Body of pancreas (tissue), 4 donors: ENCODE measurements at regions not wholly inside any gene's neighbourhood (a gene's known extent, or its start where the extent isn't known, plus 50 kb on each side); places are given as distances from the start of the nearest gene placed in this dataset.

Experiments used
- CTCF ChIP-seq, 7 experiments: fragments of 450-650 bp in 4 of 7; fragments of 200-600 bp in 3 of 7; sonication (generic) in 3 of 7; IDR thresholded peaks; one replicate each; pipeline ENCODE4 v1.5.1; 2016 to 2019; ENCODE audit warnings: antibody characterized with exemption in 7 of 7
- POLR2A ChIP-seq, 3 donors: fragments of 450-650 bp; IDR thresholded peaks; one replicate each; pipeline ENCODE4 v1.6.1; 2016; ENCODE audit warnings: antibody characterized with exemption in 3 of 3, mild to moderate bottlenecking in 2 of 3

- TF ChIP-seq CTCF (IDR thresholded peaks at IDR 0.05): no peak
- TF ChIP-seq POLR2A (IDR thresholded peaks at IDR 0.05): no peak
Measured at GRCh38 chr3:127456471-127457093, 134.0 kb downstream of the TPRA1 start.
